Sigmoid colon (tissue), 6 donors: ENCODE measurements at regions not wholly inside any gene's neighbourhood (a gene's known extent, or its start where the extent isn't known, plus 50 kb on each side); places are given as distances from the start of the nearest gene placed in this dataset.
"Not testable (repeated sequence)": the region's sequence is repeated elsewhere in the genome, so short reads cannot be mapped to it uniquely, and the experiment has no call there.

ENCODE experiments used
- DNase-seq: peaks from one replicate; pipeline ENCODE4 v3.0.0-alpha.2; 2019
- H3K27ac ChIP-seq, 4 donors: fragments of 200-600 bp; sonication (generic); one replicate each; pipeline ENCODE4 v1.5.1; 2016 to 2019; ENCODE audit warnings: mild to moderate bottlenecking in 1 of 4
- H3K27me3 ChIP-seq, 3 donors: fragments of 200-600 bp; sonication (generic); one replicate each; pipeline ENCODE4 v1.5.1; 2019; ENCODE audit warnings: mild to moderate bottlenecking in 1 of 3
- H3K36me3 ChIP-seq, 4 donors: fragments of 200-600 bp; sonication (generic); one replicate each; pipeline ENCODE4 v1.5.1; 2016 to 2019
- H3K4me1 ChIP-seq, 4 donors: fragments of 200-600 bp; sonication (generic); one replicate each; pipeline ENCODE4 v1.5.1; 2017 to 2019
- H3K4me3 ChIP-seq, 4 donors: fragments of 200-600 bp; sonication (generic); one replicate each; pipeline ENCODE4 v1.5.1; 2017 to 2019; ENCODE audit warnings: mild to moderate bottlenecking in 2 of 4, moderate library complexity in 1 of 4
- H3K9me3 ChIP-seq, 4 donors: fragments of 200-600 bp in 3 of 4; sonication (generic) in 3 of 4; one replicate each; pipeline versions ENCODE4 v1.5.1 to v1.6.1; 2013 to 2019
- CTCF ChIP-seq, 4 experiments: fragments of 450-650 bp in 3 of 4; fragments of 200-600 bp in 1 of 4; IDR thresholded peaks; one replicate each; pipeline ENCODE4 v1.5.1; 2016 to 2019; ENCODE audit warnings: antibody characterized with exemption in 4 of 4, mild to moderate bottlenecking in 3 of 4, moderate library complexity in 2 of 4
- EP300 ChIP-seq, 4 donors: sonication (generic); formaldehyde crosslinking; IDR thresholded peaks; one replicate each; pipeline ENCODE4 v1.6.1; 2017; ENCODE audit warnings: antibody characterized with exemption in 4 of 4
- POLR2A ChIP-seq, 2 donors: fragments of 450-650 bp; IDR thresholded peaks; one replicate each; pipeline ENCODE4 v1.6.1; 2016; ENCODE audit warnings: antibody characterized with exemption in 2 of 2, mild to moderate bottlenecking in 2 of 2, moderate library complexity in 2 of 2
- POLR2AphosphoS5 ChIP-seq, 4 donors: sonication (generic); formaldehyde crosslinking; IDR thresholded peaks; one replicate each; pipeline ENCODE4 v1.6.1; 2017; ENCODE audit warnings: antibody characterized with exemption in 4 of 4
- WGBS, 2 donors: extraction: QIAGEN DNeasy Blood & Tissue Kit; methylation state at CpG; one replicate each; pipeline ENCODE4 v1.1.7; 2013; 5-methylcytosine and 5-hydroxymethylcytosine counted together
- intact Hi-C: fragments of 100-400 bp; cut with DNase I; formaldehyde crosslinking; loops from one replicate; pipeline ENCODE4 v1.15.1; 2023
- donor health status: healthy with polysubstance abuse.
- donor health status: healthy.

GRCh38 chr1:844472-845026 is 79.2 kb upstream of the SAMD11 start:
- Histone ChIP-seq H3K36me3 (peaks cover 0 to 24% (median 0%) of the 10 kb centered on the region in 4 donors), H3K4me1 (no peaks in the 10 kb centered on the region), H3K9me3 (no peaks in the 10 kb centered on the region), H3K27me3 (no peaks in the 10 kb centered on the region), H3K4me3 (no peak overlapping the region), H3K27ac (no peak overlapping the region)
- intact Hi-C loops, result no loop called here
- TF ChIP-seq POLR2A (IDR thresholded peaks at IDR 0.05) (no peak), POLR2AphosphoS5 (IDR thresholded peaks at IDR 0.05) (no peak), CTCF (IDR thresholded peaks at IDR 0.05) (no peak), EP300 (IDR thresholded peaks at IDR 0.05) (no peak)
- no peak for DNase-seq
- 70 to 84% methylated on average over 13 of the region's 13 CpGs for WGBS, 2 donors

GRCh38 chr1:845641-846040 is 78.1 kb upstream of the SAMD11 start:
- peaks cover 0 to 28% (median 0%) of the 10 kb centered on the region in 4 donors for H3K36me3 ChIP-seq
- 85 to 91% methylated on average over 3 of the region's 3 CpGs for WGBS, 2 donors
- H3K9me3 ChIP-seq, H3K4me3 ChIP-seq, DNase-seq, H3K27ac ChIP-seq, H3K4me1 ChIP-seq, intact Hi-C loops, H3K27me3 ChIP-seq: not testable (repeated sequence)

- H3K36me3 ChIP-seq, result peaks cover 0 to 29% (median 0%) of the 10 kb centered on the region in 4 donors
- DNase-seq, H3K9me3 ChIP-seq, intact Hi-C loops, H3K4me1 ChIP-seq, H3K27me3 ChIP-seq, H3K27ac ChIP-seq, H3K4me3 ChIP-seq: not testable (repeated sequence)
- WGBS, 2 donors, result 90% methylated on average over 4 of the region's 4 CpGs
Measured at GRCh38 chr1:849873-850272, 73.8 kb upstream of the SAMD11 start.

- H3K4me3 ChIP-seq, H3K9me3 ChIP-seq, DNase-seq, H3K27ac ChIP-seq, H3K4me1 ChIP-seq, intact Hi-C loops, H3K27me3 ChIP-seq: not testable (repeated sequence)
- peaks cover 0 to 30% (median 0%) of the 10 kb centered on the region in 4 donors for H3K36me3 ChIP-seq
- WGBS, 2 donors, result 87 to 94% methylated on average over 4 of the region's 4 CpGs
Measured at GRCh38 chr1:850318-850717, 73.4 kb upstream of the SAMD11 start.

- H3K27ac ChIP-seq, H3K4me1 ChIP-seq, H3K27me3 ChIP-seq, intact Hi-C loops, H3K4me3 ChIP-seq, H3K9me3 ChIP-seq, DNase-seq: not testable (repeated sequence)
- peaks cover 0 to 30% (median 0%) of the 10 kb centered on the region in 4 donors for H3K36me3 ChIP-seq
- 85 to 95% methylated on average over 13 to 14 of the region's 17 CpGs for WGBS, 2 donors
Measured at GRCh38 chr1:851398-851797, 72.3 kb upstream of the SAMD11 start.

GRCh38 chr1:851841-852240 is 71.9 kb upstream of the SAMD11 start:
- H3K4me3 ChIP-seq, H3K9me3 ChIP-seq, intact Hi-C loops, H3K27ac ChIP-seq, H3K27me3 ChIP-seq, H3K4me1 ChIP-seq, DNase-seq: not testable (repeated sequence)
- peaks cover 0 to 30% (median 0%) of the 10 kb centered on the region in 4 donors for H3K36me3 ChIP-seq
- 81 to 87% methylated on average over 8 to 9 of the region's 9 CpGs for WGBS, 2 donors

GRCh38 chr1:855202-855981 is 68.3 kb upstream of the SAMD11 start:
- H3K4me3 ChIP-seq, H3K9me3 ChIP-seq, H3K27ac ChIP-seq, intact Hi-C loops, H3K27me3 ChIP-seq, DNase-seq: not testable (repeated sequence)
- 89 to 93% methylated on average over 16 of the region's 16 CpGs for WGBS, 2 donors
- Histone ChIP-seq H3K36me3 (peaks cover 0 to 13% (median 0%) of the 10 kb centered on the region in 4 donors), H3K4me1 (peaks cover 0 to 13% (median 7%) of the 10 kb centered on the region in 4 donors)

- intact Hi-C loops, H3K27me3 ChIP-seq, DNase-seq, H3K9me3 ChIP-seq, H3K27ac ChIP-seq, H3K4me3 ChIP-seq: not testable (repeated sequence)
- peaks cover 0 to 13% (median 7%) of the 10 kb centered on the region in 4 donors for H3K4me1 ChIP-seq
- WGBS, 2 donors, result 70 to 83% methylated on average over 9 to 10 of the region's 10 CpGs
- peaks cover 0 to 13% (median 0%) of the 10 kb centered on the region in 4 donors for H3K36me3 ChIP-seq
Measured at GRCh38 chr1:856541-857057, 67.1 kb upstream of the SAMD11 start.

GRCh38 chr1:857926-858648 is 65.6 kb upstream of the SAMD11 start:
- H3K4me3 ChIP-seq, result not testable (repeated sequence)

More at GRCh38 chr1:857926-858648, 65.6 kb upstream of the SAMD11 start:
- H3K27me3 ChIP-seq, intact Hi-C loops, H3K9me3 ChIP-seq, H3K36me3 ChIP-seq, DNase-seq: not testable (repeated sequence)
- 14 to 38% methylated on average over 15 of the region's 16 CpGs for WGBS, 2 donors
- peak overlapping the region in 1 of 4 donors; percentile 10 for H3K27ac ChIP-seq
- peaks cover 0 to 13% (median 7%) of the 10 kb centered on the region in 4 donors for H3K4me1 ChIP-seq
